DMS 273 (cell line): ENCODE measurements at regions not wholly inside any gene's neighbourhood (a gene's known extent, or its start where the extent isn't known, plus 50 kb on each side); places are given as distances from the start of the nearest gene placed in this dataset.

Experiments used
- DNase-seq: peaks from one replicate; lab custom pipeline; 2025; ENCODE audit not compliant: unreplicated experiment; lab: John Stamatoyannopoulos, UW

DNA sequence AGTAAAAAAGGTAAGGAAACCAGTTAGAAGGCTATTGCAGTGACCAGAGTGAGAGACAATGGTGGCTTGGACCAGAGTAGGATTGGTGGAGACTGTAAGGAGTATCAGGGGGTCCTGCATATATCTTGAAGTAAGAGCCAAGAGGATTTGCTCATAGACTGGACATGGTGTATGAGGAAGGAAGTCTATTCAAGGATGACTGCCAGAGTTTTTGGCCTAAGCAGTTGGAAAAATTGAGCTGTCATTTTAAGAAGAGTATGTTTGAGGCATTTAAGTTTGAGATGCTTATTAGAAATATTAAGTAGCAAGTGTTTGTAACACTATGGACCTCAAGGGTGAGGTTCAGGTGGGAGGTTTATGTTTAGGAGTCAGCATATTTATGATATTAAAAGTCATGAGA lies 596.6 kb downstream of the METTL15 start:
- DNase-seq, result no peak

- no peak for DNase-seq
These were observed 595.2 kb downstream of the METTL15 start for GRCh38 chr11:28703371-28703770.

DNA sequence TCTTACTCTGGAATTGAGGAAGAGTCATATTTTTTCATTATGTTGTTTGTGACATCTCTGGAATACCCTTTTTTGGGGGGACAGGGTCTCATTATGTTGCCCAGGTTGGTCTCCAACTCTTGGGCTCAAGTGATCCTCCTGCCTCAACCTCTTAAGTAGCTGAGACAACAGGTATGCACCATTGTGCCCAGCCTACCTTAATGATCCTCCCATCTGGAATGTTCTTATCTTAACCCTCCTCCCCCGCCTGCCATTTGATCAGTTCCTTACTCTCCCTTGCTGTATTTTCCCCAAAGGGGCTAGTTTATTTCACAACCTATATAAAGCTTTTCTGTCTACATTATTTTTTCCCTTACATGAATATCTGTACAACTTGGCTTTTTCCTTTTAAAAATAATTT lies 594.7 kb downstream of the METTL15 start:
- DNase-seq, result no peak

GRCh38 chr11:28702450-28702790 lies 594.2 kb downstream of the METTL15 start:
- DNase-seq, result no peak

DNA sequence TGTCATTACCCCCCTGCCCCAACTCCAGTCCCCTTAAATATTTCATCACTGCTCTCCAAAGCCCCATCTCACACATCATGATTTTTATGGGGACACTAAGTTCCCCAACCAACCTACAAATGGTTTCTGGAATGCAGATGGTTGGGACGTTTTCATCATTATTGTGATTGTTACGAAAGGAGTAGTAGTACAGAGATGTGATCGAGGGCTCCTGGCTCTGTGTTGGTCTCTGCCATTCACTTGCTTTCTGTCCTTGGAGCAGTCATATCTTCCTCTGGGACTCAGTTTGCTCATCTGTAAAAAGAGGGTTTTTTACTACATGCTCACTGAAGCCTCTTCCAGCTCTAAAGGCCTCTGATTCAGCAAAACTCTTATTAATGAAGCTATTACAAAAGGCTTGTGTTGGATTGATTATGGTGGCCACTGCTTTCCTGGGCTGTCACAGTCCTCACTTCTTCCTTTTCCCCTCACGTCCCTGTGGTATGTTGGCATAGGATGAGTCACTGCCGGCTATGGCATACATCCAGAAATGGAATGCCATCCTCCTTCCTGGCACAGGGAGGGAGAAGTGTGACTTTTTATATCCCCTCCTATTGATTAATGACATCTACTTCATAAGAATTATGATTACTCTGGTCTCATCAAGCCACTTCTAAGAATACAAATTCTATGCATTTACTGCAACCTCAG lies 593.7 kb downstream of the METTL15 start:
- no peak for DNase-seq

DNA sequence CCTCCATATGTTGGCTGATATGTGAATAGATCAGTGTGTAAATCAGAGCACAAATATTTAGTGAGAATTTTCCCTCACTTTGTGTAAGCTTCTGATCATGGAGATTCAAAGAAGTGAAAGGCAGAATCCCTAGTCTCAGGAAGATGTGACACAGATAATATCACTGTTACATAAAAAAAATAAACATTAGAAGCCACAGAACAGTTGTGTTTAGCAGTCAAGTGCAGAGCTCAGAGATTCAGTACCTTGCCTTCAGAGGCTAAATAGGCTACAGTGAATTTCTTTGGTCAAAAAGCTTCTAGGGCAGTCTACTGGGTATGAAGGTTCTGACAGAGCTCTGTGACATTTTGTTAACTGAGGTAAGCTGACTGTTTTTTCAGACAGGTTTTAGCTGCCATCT lies 591.5 kb downstream of the METTL15 start:
- no peak for DNase-seq

DNA sequence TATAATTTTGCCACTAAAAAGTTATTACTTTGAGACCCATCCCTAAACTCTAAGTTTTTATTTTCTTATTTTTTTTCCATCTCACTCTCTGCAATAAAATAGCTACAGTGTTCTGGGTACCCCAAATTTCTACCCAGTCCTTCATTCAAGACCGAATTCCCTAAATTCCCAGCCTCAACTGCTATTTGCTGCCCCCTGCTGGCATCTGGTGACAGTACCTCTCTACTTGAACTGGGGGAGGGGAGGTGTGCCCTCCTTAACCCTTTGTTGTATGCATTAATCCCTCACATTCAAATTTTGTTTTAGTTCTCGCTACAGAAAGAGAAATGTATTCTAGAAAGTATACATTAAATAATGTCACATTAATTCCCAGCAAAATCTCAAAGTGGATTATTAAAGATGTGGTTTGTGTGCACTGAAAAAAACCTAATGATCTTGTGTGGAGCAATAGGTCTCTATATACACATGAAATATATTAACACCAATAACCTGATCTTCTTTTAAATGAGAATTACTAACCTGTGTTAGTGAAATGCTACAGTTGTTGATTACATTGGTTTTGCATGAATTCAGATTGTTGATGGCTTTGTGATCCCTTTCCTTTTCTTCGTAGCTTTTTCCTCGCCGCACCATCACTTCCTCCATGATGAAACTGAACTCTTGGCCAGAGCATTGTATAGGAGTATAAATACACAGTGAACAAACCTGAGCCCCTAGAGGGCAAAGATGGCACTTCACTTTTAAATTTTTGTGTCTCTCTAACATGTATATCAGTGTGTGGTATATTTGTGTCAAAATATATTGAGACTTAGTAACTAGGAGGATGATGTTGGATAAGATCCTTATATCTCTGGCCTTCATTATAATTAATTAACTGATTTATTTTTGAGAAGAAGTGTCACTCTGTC lies 590.0 kb downstream of the METTL15 start:
- peak; percentile 68 for DNase-seq

GRCh38 chr11:28696591-28696990 lies 588.4 kb downstream of the METTL15 start:
- DNase-seq, result no peak

GRCh38 chr11:28690746-28691145 lies 582.6 kb downstream of the METTL15 start:
- no peak for DNase-seq

DNA sequence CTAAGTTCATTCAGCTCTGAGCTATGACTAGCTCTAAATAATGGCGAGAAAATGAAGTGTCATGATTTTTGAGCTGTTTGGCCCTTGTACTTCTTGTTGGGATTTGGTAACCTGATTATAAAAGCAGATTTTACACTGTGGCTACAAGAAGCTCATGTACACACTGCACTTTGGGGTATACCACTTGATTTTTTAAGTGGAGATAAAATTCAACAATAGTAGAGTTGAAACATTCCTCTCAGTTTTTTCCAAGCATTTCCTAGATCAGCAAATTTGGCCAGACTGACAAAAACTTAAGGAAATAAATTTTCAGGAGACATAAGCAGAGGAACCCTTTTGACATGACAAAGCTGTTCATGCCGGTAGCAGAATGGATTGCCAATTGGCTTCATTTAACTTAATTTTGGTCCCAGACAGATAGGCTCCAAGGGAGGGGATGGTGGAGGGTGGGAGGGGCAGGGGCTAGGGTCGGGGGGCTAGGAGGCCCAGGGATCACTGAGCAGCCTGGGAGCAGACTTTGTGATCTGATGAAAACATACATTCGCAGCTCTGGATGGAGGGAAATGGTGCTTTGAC lies 575.9 kb downstream of the METTL15 start:
- DNase-seq, result no peak

DNA sequence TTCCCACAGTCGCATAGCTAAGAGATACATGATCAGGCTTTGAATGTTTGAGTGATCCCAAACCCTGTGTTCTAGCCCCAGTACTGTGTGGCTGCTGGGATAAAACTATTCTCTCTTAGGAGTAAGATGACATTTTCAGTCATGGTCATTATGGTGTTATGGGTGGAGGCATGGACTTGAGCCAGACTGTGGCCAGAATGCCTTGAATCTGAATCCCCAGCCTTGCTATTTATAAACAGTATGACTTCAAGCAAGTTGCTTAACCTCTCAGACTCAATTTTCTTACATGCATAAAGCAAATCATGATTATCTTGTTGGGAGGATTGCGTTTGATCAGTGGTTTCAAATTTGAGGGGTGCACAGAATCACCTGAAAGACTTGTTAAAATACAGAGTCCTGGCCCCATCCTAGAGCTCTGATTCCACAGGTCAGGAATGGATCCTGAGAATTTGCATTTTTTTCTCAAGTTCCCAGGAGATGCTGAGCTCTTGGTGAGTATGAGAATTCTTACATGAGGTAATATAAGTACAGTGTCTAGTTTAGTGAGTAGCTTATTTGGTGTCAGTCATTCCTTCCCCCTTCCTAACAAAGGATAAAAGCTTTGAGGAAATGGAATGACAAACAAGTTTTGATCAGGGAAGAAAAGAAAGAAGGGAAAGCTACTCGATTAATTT lies 571.7 kb downstream of the METTL15 start:
- DNase-seq, result no peak

GRCh38 chr11:28677721-28678120 lies 569.5 kb downstream of the METTL15 start:
- no peak for DNase-seq

GRCh38 chr11:28675183-28675582 lies 567.0 kb downstream of the METTL15 start:
- no peak for DNase-seq

GRCh38 chr11:28674433-28675103 lies 566.4 kb downstream of the METTL15 start:
- DNase-seq, result peak; percentile 38

- no peak for DNase-seq
These were observed 565.7 kb downstream of the METTL15 start for GRCh38 chr11:28673691-28674432.

DNA sequence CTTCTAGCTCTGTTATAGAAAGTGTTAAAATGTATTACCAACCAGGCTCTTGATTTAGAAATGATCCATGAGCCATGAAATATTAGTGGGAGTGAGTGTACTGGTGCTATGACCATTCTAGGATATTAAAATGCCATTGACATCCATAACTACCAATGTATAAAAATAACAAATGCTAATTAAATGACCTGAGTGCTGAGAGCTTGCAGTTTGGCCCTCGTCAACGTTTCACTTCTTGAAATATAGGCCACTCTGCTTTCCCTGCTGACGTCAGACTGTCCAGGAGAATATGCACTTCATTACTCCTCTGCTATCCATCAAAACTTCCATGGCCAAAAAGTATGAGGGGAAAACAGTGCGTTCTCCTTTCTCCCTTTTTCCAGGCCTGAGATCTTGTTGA lies 563.1 kb downstream of the METTL15 start:
- DNase-seq, result no peak

GRCh38 chr11:28666632-28667031 lies 558.4 kb downstream of the METTL15 start:
- DNase-seq, result no peak

DNA sequence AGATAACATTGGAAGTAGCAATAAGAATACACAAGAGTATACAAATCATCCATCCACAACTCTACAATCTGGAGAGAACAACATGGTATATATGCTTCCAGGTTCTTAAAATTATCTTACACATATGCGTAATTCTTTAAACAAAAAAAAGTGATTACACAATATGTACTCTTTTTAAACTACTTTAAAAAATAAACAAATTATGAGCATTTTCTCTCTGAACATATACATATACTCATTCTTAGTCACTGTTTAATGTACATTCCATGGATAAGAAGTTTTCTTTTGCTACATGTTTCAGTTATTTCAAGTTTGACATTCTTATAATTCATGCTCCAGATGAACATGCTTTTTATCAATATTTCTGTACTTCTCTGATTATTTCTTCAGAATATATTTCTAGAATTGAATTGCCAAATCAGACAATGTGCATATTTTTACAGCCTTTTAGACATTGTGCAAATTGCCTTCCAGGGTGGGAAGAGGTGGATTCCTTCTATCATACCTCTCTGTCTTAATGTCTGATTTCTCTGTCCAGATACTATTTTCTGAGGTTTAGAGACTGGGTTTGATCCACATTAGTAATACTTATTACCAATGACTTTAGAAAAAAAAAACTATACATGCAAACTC lies 551.6 kb downstream of the METTL15 start:
- DNase-seq, result no peak

DNA sequence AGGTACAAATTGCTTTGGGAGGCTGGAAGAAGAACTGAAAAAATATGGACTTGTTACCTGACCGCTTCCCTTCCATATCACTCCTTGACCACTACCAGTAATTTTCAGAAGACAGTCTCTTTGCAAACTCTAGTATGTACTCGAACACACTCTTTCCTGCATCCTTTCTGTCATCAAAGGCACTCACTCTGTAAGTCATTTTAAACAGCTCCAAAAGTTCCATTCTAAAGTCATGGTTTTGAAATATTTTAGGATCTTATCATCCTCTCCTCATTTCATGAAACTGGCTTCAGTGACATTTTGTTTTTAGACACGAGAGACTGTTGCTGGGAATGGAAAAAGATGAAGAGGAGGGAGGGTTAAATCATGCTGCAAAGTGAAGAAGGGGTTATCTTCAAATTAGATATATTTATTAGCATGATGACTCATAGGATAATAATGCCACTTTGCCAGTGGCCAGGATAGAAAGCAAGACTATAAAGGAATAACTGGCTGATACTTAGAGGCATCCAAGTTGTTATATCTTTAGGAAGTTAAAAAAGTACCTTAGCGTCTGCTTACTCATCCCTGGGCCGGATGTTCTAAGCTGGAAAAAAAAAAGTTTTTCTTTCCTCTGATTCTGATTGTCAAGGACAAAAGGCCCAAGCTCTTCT lies 549.3 kb downstream of the METTL15 start:
- no peak for DNase-seq
